ENCODE measurements at regions not wholly inside any gene's neighbourhood (a gene's known extent, or its start where the extent isn't known, plus 50 kb on each side); places are given as distances from the start of the nearest gene placed in this dataset.

- DNase-seq, result no peak
Measured at GRCh38 chr1:69167876-69168275, 399.8 kb upstream of the LRRC7 start.

DNA sequence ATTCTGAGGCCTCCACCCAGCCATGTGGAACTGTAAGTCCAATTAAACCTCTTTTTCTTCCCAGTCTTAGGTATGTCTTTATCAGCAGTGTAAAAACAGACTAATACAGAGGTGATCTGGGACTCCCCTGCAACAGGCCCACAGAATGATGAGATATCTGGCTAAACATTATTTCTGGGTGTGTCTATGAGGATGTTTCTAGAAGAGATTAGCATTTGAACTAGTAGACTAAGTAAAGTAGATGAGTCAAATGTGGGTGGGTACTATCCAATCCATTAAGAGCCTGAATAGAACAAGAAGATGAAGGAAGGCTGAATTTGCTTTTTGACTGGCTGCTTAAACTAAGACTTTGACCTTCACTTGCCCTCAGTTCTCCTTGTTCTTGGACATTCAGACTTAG lies 396.5 kb upstream of the LRRC7 start:
- no peak for DNase-seq

- peak; percentile 25 for DNase-seq
Measured at GRCh38 chr1:69172003-69173000, 395.4 kb upstream of the LRRC7 start.

DNA sequence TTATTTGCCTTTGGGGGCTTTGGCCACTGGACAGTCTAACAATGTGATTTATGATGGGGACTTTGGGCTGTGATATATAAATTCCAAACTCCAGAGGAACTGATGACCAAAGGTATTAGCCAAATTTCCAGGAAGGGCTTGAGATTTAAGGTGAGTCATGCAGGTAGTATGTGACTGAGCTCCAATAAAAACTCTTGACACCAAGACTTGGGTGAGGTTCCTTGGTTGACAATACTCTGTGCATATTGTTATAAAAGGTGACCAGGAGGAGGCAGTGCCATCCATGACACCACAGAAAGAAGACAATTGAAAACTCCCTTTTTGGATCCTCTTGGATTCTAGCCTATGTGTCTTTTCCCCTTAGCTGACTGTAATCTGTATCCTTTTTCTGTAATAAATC lies 392.7 kb upstream of the LRRC7 start:
- no peak for DNase-seq

GRCh38 chr1:69180358-69180757 lies 387.4 kb upstream of the LRRC7 start:
- no peak for DNase-seq

DNA sequence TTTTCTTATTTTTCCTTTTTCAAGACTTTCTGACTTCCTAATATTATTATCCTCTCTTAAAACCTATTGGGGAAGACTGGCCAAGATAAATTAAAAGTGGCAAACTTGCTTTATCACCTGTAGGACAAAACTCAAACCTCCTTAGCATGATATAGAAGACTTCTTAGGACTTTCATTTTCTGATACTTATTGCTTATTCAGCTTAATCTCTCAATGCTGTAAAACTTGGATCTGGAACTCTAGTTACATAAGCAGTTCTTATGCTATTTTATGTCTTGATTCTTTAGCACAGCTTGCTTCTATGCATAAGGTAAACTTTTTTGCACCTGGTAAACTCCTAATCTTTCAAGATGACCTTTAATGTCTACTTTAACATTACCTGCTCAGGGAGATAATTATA lies 382.3 kb upstream of the LRRC7 start:
- DNase-seq, result no peak

DNA sequence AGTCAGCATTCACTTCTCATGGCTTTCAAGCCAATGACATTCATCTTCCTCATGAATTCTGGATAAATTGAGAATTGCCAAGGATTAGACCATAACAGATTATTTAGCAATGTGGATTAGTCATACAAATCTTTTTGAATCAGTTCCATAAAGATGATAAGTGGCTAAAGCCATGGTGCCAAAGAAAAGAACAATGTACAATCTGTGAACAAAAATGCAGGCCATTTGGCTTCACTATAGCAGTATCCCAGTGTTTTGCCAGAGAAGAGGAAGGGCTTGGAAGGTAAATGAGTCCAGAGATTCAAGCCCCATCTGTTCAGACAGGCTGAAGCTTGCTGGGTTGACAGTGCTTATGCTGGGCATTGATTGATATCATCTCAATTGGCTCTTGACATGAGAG lies 376.4 kb upstream of the LRRC7 start:
- DNase-seq, result peak; percentile 2

DNA sequence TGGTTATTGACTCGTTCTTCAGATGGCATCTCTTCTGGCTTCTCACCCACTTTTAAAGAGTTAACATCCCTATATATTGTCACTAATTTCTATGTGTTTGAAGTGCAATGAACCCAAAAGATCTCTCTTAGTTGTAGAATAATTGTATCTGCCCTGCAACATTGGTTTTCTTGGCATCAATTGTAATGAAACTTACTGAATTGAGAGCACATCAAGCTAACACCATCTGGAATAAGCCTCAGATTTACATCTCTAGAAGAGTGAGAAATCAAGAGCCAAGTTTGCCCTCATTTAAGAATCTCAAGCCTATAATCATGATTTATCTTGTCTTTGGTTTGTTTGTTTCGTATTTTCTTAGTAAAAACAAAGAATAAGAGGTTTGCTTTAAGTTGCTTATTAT lies 372.6 kb upstream of the LRRC7 start:
- no peak for DNase-seq

DNA sequence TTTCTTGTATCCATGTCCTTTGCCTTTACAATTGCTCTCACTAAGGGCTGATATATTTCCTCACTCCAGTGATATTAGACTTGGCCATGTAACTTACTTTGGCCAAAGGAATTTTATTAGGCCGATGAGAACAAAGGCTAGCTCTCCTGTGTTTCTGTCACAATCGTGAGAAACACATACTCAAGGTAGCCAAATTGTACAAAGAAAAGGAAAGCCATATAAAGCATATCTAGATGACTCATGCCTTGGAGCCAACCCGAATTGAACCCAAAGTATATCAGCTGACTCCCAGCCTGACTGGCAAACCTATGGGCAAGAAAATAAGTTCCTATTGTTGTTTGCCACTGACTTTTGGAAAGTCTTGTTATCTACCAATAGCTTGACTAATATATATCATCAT lies 371.7 kb upstream of the LRRC7 start:
- no peak for DNase-seq

DNA sequence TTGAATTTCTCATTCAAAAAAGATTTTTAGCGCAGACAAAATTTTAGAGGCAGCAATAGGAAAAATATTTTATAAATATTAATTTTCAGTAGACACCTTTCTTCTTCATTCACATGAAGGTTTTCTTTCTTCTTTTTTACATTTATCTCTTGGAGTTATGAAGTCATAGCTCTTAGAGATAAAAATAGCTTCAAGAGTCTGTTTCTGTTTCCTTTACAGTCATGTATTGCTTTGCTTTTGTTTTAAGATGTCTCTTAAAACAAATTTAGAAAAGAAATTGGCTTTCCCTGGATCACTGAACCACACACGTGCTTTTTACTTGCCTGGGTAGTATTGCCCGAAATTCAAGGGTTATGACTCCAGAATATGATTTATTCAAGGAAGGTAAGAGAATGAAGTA lies 369.9 kb upstream of the LRRC7 start:
- DNase-seq, result no peak

DNA sequence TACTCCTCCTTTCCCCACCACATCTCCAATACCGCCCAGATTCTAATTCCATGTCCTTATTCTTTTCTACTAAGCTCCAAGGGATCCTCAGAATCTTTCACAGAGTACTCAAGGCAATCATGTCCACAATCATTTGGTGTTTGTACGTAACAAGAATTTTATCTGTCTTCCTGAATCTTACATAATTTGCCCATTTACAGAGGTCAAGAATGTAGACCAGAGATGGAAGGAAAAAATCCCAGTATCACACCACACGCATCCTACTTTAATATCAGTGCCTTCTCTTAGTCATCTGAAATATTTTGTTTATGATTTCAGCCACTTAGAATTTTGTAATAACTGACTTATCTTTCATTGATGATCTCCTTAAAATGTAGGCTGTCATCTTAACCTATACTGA lies 366.0 kb upstream of the LRRC7 start:
- no peak for DNase-seq

DNA sequence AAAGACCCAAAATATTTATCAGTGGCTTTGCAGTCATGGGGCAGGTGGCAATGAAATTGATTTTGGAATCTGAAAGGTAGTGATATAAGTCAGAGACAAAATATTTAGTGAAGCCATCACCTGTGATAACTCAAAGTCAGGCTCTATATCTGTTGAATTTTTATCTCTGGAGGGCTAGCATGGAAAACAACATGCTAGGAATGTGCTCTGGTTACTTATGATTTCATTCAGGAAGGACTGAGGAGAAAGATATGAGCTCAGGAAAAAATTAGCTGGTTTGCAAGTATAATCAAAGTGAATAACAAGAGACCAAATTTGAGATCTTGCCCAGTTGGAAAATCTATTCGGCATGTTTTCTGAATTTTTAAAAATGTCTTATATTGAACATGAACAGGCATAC lies 364.6 kb upstream of the LRRC7 start:
- no peak for DNase-seq

DNA sequence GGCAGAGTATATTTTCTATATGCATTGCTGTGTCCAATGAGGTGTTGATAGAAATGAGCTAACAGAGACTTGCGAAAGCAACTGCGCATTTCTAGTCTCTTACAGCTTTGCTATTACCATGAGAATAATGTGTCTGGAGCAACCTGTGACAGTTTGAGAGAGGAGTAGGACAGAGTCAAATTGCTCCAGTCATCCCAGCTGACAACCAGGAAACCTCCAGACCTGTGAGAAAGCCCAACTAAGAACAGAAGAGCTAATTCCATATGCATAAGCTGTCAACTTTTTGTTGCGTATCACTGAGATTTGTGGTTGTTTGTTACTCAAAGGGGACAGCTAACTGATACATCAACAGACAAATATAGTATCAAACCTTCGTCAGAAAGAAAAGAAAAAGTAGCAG lies 354.1 kb upstream of the LRRC7 start:
- DNase-seq, result no peak

DNA sequence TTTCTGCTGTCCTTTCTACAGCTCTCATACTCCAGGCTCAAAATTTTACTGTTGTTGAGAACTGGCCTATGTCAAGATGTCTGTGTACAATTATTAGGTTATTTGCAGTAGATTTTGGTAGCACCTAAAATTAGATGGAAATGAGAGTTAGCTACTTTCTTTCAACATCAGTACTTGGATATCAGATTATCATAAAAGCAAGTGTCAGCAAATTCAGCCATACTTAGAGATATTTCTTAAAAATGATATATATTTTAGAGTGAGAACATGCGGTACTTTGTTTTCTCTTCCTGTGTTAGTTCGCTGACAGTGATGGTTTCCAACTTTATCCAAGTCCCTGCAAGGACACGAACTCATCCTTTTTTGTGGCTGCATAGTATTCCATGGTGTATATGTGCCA lies 351.8 kb upstream of the LRRC7 start:
- no peak for DNase-seq

GRCh38 chr1:69220672-69221071 lies 347.1 kb upstream of the LRRC7 start:
- DNase-seq, result no peak

DNA sequence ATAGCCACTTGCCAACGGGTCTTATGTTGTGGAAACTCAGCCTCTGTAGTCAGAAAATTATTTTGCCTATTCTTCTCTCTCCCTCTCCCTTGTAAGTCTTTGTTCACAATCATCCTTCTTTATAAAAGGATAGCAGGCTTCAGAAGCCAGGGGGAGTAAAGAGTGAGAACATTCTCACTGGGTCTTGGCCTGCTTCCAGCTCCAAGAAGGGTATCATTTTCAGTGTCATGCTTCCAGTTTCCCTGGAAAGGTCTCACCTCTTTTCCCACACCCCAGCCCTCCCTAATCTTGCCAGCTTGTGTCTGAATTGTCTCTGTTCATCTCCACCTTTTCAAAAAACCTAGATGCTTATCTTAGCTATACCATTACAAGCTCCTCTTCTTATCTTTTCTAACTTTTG lies 346.2 kb upstream of the LRRC7 start:
- DNase-seq, result no peak

DNA sequence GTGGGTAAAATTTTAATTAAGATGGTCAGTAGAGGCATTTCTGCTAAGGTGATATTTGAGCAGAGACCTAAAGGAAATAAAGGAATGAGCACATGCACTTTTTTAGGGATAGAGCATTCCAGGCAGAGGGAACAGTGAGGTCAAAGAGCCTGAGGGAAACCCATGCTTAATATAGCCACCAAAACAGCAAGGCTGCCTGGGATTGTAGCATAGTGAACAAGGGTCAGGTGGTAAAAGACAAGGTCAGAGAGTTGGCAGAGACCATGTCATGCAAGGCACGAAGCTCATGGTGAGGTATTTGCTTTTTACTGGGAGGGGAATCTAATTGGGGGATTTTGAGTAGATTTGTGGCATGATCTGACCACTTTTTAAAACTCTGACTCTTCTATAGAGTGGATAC lies 344.6 kb upstream of the LRRC7 start:
- no peak for DNase-seq

DNA sequence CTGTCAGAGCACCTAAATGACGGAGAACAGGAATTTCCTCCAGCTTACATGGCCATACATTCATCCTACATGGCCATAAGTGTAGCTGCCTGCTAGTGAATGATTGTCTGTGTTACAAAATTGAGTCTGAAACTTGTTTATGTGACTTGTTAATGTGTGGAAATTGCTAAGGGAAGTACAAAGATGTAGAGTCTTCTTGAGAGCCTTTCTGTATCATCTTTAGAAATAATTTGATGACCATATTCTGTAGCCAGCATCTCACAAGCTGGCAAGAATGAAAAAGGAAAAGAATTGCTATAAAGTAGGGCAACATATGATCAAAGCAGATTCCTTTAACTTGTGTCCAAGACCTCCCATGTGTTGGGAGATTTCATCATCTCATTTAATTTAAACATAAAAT lies 339.2 kb upstream of the LRRC7 start:
- no peak for DNase-seq

DNA sequence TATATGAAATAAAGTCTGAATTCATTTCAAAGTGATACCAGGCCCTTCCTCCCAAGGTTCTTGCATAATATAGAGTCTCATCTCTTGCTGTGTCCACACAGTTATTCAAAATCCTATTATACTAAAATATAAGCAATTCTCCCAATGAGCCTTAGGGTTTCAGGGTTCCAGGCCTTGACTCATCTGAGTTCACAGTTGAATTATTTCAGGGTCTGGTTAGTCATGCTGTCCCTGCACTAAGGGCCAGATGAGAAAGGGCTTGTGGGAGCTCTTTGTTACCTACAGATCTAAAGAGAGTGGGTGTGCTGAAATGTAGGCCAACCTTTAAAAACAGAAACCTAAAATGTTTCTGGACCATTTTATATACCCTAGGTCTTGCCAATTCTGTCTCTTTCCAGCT lies 337.5 kb upstream of the LRRC7 start:
- DNase-seq, result no peak

DNA sequence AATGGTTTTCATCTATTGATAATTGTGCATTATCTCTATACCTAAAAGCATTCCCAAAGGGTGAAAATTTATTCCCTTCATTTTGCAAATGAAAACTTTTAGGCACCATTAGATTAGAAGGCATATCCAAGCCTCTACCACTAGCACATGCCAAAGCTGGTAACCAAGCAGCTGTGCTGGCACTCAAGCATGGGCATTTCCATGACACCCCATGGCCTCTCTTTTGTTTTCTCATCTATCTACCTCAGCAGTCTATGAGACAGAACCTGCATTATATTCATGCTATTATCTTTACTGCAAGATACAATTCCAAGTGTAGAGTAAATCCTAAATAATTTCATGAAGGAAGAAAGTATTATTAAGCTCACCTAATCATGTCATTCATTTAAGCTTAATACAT lies 334.3 kb upstream of the LRRC7 start:
- no peak for DNase-seq

DNA sequence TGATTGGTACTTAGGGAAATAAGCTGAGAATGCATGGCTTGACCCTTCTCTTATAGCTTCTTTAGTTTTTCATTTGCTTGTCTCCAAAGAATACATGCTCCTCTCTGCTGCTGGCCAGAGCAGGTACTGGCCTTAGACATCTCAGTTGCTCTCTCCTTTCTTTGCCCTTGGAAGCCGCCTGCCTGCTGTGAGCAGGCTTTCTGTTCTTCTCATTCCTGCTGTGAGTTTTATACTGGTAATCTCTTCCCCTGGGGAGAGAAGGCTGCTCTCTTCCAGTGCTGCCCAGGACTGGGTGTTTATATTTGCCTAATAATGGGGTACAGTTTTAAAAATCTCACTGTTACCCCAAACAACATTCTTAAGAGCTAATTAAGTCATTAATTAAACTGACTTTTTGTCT lies 323.5 kb upstream of the LRRC7 start:
- DNase-seq, result no peak

GRCh38 chr1:69246109-69246508 lies 321.6 kb upstream of the LRRC7 start:
- no peak for DNase-seq

- DNase-seq, result no peak
Measured at GRCh38 chr1:69246710-69247109, 321.0 kb upstream of the LRRC7 start.

DNA sequence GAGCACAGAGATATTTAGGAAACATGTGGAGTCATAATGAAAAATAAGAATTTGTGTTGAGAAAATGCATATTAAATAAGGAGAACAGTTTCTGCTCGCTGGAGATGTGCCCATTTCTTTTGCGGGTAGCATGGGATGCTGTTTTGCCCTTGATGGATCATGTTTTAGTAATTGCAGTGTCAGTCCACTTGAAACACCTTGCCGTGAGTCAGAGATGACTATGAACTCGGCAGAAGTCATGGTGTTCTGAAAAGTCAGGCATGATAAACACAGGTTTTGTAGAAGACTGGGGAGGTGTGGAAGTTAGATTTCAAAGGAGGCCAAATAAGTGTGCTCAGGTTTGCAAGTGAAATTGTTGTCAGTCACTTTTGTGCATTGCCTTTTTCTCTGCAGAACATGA lies 315.0 kb upstream of the LRRC7 start:
- no peak for DNase-seq

GRCh38 chr1:69256036-69256435 lies 311.7 kb upstream of the LRRC7 start:
- DNase-seq, result no peak

Measured in fibroblast of skin of scalp (primary cell).